EL (cell line): ENCODE measurements at regions not wholly inside any gene's neighbourhood (a gene's known extent, or its start where the extent isn't known, plus 50 kb on each side); places are given as distances from the start of the nearest gene placed in this dataset.

Experiments
- DNase-seq: peaks from one replicate; pipeline ENCODE4 v3.0.0-alpha.2; 2016

GRCh38 chr1:220410611-220411010 lies 117.3 kb upstream of the MARK1 start:
- peak; percentile 62 for DNase-seq

- DNase-seq, result no peak
Measured at GRCh38 chr1:220409771-220410595, 118.0 kb upstream of the MARK1 start.

GRCh38 chr1:220407191-220407590 lies 120.7 kb upstream of the MARK1 start:
- no peak for DNase-seq

GRCh38 chr1:220398238-220398637 lies 126.0 kb upstream of the RAB3GAP2 start:
- DNase-seq, result no peak

GRCh38 chr1:220391491-220391890 lies 119.2 kb upstream of the RAB3GAP2 start:
- no peak for DNase-seq

- DNase-seq, result no peak
Measured at GRCh38 chr1:220389634-220390033, 117.4 kb upstream of the RAB3GAP2 start.

GRCh38 chr1:220386494-220387195 lies 114.4 kb upstream of the RAB3GAP2 start:
- no peak for DNase-seq

- DNase-seq, result no peak
Measured at GRCh38 chr1:220385158-220385557, 112.9 kb upstream of the RAB3GAP2 start.

- no peak for DNase-seq
Measured at GRCh38 chr1:220382994-220383393, 110.7 kb upstream of the RAB3GAP2 start.

GRCh38 chr1:220380885-220381284 lies 108.6 kb upstream of the RAB3GAP2 start:
- DNase-seq, result no peak

- DNase-seq, result no peak
Measured at GRCh38 chr1:220378571-220379302, 106.5 kb upstream of the RAB3GAP2 start.

GRCh38 chr1:220375715-220376114 lies 103.5 kb upstream of the RAB3GAP2 start:
- DNase-seq, result no peak

GRCh38 chr1:220374449-220374848 lies 102.2 kb upstream of the RAB3GAP2 start:
- no peak for DNase-seq

- DNase-seq, result no peak
Measured at GRCh38 chr1:220372451-220372850, 100.2 kb upstream of the RAB3GAP2 start.

- no peak for DNase-seq
Measured at GRCh38 chr1:220371324-220371723, 99.1 kb upstream of the RAB3GAP2 start.

GRCh38 chr1:220370041-220370700 lies 97.9 kb upstream of the RAB3GAP2 start:
- peak; percentile 87 for DNase-seq

- DNase-seq, result no peak
Measured at GRCh38 chr1:220369511-220369910, 97.3 kb upstream of the RAB3GAP2 start.

- peak; percentile 36 for DNase-seq
Measured at GRCh38 chr1:220368352-220369265, 96.4 kb upstream of the RAB3GAP2 start.

- DNase-seq, result no peak
Measured at GRCh38 chr1:220367833-220368232, 95.6 kb upstream of the RAB3GAP2 start.

GRCh38 chr1:220366269-220366668 lies 94.0 kb upstream of the RAB3GAP2 start:
- DNase-seq, result no peak

- DNase-seq, result peak; percentile 16
Measured at GRCh38 chr1:220363196-220363837, 91.1 kb upstream of the RAB3GAP2 start.
